AG09319 (cell line): ENCODE measurements at regions not wholly inside any gene's neighbourhood (a gene's known extent, or its start where the extent isn't known, plus 50 kb on each side); places are given as distances from the start of the nearest gene placed in this dataset.

Source experiments
- DNase-seq: peaks from one replicate; pipeline ENCODE4 v3.0.0-alpha.2; 2010; ENCODE audit warnings: low read depth; ENCODE audit errors: extremely low read depth
- TF ChIP-seq, protein P1 (sequence below): IDR thresholded peaks from 2 replicates; pipeline ENCODE4 v1.5.1; 2011; ENCODE audit warnings: low read depth, mild to moderate bottlenecking, inconsistent platforms, low read length, moderate library complexity

DNA sequence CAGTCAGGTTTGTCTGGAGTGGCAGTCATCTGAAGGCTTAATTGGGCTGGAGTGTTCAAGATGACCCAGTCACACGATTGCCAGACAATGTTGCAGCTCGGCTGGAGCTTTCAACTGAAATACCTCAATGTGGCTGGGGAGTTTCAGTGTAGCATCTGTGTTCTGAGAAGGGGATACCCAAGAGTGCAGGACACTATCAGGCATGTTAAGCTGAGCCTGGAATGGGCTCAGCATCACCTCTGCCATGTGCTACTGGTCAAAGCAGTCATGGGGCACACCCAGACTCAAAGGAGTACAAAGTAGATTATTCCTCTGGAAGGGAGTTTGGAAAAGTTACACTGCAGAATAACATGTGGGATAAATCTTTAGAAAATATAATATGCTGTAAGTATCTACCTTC, 363.9 kb downstream of the KIF16B start:
- TF ChIP-seq, protein P1, sequence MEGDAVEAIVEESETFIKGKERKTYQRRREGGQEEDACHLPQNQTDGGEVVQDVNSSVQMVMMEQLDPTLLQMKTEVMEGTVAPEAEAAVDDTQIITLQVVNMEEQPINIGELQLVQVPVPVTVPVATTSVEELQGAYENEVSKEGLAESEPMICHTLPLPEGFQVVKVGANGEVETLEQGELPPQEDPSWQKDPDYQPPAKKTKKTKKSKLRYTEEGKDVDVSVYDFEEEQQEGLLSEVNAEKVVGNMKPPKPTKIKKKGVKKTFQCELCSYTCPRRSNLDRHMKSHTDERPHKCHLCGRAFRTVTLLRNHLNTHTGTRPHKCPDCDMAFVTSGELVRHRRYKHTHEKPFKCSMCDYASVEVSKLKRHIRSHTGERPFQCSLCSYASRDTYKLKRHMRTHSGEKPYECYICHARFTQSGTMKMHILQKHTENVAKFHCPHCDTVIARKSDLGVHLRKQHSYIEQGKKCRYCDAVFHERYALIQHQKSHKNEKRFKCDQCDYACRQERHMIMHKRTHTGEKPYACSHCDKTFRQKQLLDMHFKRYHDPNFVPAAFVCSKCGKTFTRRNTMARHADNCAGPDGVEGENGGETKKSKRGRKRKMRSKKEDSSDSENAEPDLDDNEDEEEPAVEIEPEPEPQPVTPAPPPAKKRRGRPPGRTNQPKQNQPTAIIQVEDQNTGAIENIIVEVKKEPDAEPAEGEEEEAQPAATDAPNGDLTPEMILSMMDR = no peak
- no peak for DNase-seq

DNA sequence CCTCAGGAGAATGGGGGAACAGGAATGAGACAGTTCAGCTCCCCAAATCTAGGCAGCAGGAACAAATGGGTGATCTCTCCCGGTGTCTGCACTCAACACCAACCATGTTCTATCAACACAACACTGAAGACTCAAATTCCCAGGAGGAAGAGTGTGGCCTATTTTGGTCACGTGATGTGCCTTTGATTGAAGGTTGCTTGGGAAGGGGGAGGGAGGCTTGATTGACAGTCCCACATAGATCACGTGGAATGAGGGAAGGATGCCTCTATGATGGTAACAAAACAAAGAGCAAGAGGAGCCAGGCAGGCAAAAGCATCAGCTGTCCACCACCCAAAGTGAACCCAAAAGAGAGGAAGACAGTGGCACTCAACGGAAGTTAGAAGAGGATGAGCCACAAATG, 364.8 kb downstream of the KIF16B start:
- DNase-seq = no peak
- TF ChIP-seq, protein P1 = no peak

DNA sequence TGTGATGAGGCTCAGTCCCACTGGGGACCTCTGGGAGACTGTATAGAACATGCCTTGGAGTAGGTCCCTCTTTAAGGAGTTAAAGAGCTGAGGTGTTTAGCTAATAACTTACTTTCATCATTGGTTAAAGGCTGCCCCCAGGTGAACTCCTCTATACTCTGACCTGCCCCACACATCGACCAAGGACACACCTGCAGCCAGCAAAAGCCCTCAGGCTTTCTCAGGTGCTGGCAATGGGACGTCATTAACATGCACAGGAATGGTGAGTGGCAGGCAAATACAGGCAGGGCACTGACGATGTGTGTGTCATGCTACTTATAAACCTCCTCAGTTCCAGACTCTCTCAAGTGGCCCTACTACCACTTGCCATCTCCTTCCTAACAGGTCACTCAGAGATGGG, 366.4 kb downstream of the KIF16B start:
- TF ChIP-seq, protein P1 = no peak
- DNase-seq = no peak

DNA sequence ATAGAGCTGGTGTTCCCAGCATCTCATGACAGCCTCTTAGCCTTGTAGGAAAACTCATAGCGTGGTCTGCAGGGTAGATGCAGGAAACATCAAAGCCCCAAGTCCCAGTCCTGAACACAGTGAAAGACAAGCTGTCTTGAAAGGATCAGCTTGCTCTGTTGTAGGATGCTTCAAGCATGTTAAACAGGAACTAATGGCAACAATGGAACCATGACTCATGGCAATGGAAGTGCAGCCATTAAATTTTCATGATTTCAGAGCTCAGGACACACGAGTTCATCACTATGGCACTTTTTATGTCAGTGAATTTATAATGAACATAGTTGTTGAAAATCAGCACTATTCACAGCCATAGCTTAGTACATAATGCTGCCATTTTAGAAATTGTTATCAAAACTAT, 367.7 kb downstream of the KIF16B start:
- TF ChIP-seq, protein P1 = no peak
- no peak for DNase-seq

DNA sequence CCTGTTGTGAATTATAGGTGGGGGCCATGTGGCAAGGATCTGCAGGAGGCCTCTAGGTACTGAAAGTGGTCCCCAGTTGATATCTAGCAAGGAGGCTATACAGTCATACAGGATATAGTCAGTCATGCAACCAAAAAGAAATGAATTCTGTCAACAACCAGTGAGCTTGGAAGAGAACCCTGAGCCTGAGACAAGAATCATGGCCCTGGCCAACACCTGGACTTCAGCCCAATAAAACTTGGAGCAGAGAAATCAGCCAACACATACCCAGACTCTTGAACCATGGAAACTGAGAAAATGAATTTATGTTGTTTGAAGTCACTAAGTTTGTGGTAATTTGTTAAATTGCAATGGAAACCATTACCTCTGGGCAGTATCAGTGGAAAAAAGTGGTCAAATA, 370.2 kb downstream of the KIF16B start:
- no peak for DNase-seq
- TF ChIP-seq, protein P1 = no peak

DNA sequence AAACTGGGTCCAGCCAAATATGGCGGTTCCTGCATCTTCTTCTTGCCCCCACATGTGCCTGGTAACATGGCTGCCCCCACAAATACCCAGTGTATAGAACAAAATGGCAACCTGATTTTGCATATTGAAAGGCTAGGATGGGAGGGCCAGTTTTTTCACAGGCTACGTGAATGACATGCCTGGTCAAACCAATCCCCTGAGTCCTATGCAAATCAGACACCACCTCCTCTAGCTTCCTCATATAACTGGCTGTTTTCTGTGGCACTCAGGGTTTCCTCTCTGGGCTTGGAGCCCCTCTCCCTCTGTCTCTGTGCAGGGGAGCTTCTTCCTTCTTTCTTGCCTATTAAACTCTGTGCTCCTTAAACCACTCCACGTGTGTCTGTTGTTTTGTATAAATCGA, 372.1 kb downstream of the KIF16B start:
- no peak for DNase-seq
- TF ChIP-seq, protein P1 = no peak

DNA sequence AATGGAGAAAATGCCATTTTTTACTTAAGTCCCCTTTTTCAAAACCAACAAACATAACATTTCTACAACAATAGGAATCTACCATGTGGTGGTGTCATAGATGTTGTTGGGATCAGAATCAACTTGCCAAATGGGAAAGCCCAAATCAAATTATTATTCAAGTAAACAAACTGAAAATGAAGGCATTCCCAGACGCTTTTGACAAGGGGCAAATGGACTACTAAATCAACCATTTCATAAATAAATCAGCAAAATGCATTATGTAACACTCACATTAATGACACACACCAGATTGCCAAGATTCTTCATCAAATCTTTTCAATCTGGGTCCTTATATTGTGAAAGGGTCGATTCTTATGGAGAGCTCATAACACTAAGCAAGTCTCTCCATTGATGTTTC, 375.6 kb downstream of the KIF16B start:
- DNase-seq = no peak
- TF ChIP-seq, protein P1 = no peak
